ENCODE measurements at regions not wholly inside any gene's neighbourhood (a gene's known extent, or its start where the extent isn't known, plus 50 kb on each side); places are given as distances from the start of the nearest gene placed in this dataset.

DNA sequence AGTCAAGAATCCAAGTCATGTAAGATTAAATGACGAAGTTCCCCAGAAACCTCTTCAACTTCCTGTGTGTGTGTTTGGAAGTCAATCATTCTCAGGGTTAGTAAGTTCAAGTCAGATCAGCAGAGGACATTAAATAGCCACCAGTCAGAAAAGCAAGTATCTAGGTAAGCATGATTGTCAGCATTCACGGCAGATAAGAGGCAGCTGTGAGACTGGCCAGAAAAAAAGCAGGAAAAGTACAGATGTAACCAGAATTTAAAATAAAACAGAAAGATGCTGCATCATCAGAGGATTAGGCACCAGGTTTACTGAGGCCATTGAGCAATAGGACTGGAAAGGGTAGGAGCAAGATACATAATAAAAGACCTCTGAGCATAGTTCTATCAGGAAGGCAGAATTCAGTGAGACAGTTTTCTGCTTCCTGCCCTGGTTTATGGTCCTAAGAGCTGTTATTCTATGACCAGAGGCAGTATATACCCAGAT lies 606.9 kb downstream of the FSCB start:
- peak overlapping the region in 1 of 4 donors; percentile 9 for H3K27ac ChIP-seq
- no peak for DNase-seq
- TF ChIP-seq, protein P1, sequence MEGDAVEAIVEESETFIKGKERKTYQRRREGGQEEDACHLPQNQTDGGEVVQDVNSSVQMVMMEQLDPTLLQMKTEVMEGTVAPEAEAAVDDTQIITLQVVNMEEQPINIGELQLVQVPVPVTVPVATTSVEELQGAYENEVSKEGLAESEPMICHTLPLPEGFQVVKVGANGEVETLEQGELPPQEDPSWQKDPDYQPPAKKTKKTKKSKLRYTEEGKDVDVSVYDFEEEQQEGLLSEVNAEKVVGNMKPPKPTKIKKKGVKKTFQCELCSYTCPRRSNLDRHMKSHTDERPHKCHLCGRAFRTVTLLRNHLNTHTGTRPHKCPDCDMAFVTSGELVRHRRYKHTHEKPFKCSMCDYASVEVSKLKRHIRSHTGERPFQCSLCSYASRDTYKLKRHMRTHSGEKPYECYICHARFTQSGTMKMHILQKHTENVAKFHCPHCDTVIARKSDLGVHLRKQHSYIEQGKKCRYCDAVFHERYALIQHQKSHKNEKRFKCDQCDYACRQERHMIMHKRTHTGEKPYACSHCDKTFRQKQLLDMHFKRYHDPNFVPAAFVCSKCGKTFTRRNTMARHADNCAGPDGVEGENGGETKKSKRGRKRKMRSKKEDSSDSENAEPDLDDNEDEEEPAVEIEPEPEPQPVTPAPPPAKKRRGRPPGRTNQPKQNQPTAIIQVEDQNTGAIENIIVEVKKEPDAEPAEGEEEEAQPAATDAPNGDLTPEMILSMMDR (IDR thresholded peaks at IDR 0.05), result no peak
- no peak for TF ChIP-seq POLR2A (IDR thresholded peaks at IDR 0.05)

DNA sequence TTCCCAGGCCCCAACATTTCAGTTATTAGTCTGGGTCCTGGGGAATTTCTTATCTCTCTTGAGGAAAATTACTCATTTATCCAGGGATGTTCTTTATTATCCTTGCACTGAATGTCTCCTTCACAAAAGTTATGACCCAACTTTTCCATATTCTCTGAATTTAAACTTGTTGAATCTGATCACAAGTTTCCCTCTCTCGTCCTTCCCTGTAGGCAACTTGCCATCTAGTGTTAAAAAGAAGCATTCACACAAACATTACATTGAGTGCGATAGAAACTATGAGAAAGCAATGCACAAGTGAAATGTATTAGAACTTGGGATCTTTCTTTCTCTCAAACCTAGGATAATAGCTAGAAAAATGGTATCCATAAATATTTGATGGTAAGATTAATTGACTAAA lies 608.4 kb downstream of the FSCB start:
- peaks cover 0 to 11% (median 0%) of the 10 kb centered on the region in 4 donors for H3K4me1 ChIP-seq
- TF ChIP-seq, protein P1 (IDR thresholded peaks at IDR 0.05), result peak in 1 of 6 experiments; percentile 3
- TF ChIP-seq POLR2A (IDR thresholded peaks at IDR 0.05), result no peak
- no peaks in the 10 kb centered on the region for H3K27me3 ChIP-seq
- no peak overlapping the region for H3K27ac ChIP-seq
- no peak for DNase-seq
- no peaks in the 10 kb centered on the region for H3K36me3 ChIP-seq
- no peaks in the 10 kb centered on the region for H3K9me3 ChIP-seq
- H3K4me3 ChIP-seq, result no peak overlapping the region

More for the DNA sequence above, 606.9 kb downstream of the FSCB start:
- no peaks in the 10 kb centered on the region for H3K9me3 ChIP-seq
- H3K4me1 ChIP-seq, result peaks cover 0 to 11% (median 0%) of the 10 kb centered on the region in 4 donors
- H3K4me3 ChIP-seq, result no peak overlapping the region
- H3K27me3 ChIP-seq, result no peaks in the 10 kb centered on the region
- H3K36me3 ChIP-seq, result no peaks in the 10 kb centered on the region

DNA sequence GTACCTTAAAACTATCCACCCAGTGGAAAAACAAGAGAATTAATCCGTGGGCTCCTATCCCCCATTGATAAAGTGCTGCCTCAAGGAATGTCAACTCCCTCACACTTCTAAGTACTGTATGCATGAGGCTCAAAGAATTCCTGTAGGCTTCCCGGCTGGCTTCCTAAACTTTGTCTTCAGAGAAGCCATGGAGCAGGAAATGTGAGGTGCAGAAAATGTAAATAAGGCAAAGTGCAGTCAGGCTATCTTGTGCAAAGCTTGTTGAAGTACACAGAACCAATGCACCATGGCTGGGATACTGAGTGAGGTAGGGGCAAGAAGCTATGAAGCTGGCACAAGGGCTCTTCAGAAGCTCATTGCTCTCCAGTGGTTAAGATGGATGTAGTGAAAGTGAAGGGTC lies 611.0 kb downstream of the FSCB start:
- TF ChIP-seq, protein P1 (IDR thresholded peaks at IDR 0.05), result no peak
- no peak for TF ChIP-seq POLR2A (IDR thresholded peaks at IDR 0.05)
- Histone ChIP-seq H3K27ac (no peak overlapping the region), H3K4me1 (peaks cover 0 to 4% (median 0%) of the 10 kb centered on the region in 4 donors), H3K4me3 (no peak overlapping the region), H3K36me3 (no peaks in the 10 kb centered on the region), H3K27me3 (no peaks in the 10 kb centered on the region), H3K9me3 (no peaks in the 10 kb centered on the region)
- DNase-seq, result no peak

DNA sequence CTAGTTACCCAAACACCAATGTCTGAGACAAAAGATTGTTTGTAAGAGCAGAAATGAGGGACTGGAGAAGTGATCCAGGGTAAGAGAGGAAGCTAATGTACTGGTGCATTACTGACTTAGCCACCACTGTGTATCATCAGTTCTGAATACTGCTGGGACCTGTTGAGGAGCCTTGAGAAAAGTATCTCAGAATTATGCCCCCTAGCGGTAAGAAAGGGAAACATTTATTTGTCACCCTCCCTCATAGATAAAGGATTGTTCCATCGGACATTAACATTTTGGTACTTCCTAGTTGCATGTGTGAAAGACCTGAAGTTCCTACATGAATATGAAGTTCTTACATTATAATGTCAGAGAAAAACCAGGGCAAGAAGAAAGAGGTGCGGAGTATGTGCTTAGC lies 612.5 kb downstream of the FSCB start:
- no peak for TF ChIP-seq POLR2A (IDR thresholded peaks at IDR 0.05)
- TF ChIP-seq, protein P1 (IDR thresholded peaks at IDR 0.05), result peak in 4 of 6 experiments; percentile 12 to 39 (median 28)
- no peaks in the 10 kb centered on the region for H3K4me1 ChIP-seq
- H3K27ac ChIP-seq, result no peak overlapping the region
- DNase-seq, result no peak
- no peaks in the 10 kb centered on the region for H3K36me3 ChIP-seq
- no peaks in the 10 kb centered on the region for H3K27me3 ChIP-seq
- no peaks in the 10 kb centered on the region for H3K9me3 ChIP-seq
- no peak overlapping the region for H3K4me3 ChIP-seq

DNA sequence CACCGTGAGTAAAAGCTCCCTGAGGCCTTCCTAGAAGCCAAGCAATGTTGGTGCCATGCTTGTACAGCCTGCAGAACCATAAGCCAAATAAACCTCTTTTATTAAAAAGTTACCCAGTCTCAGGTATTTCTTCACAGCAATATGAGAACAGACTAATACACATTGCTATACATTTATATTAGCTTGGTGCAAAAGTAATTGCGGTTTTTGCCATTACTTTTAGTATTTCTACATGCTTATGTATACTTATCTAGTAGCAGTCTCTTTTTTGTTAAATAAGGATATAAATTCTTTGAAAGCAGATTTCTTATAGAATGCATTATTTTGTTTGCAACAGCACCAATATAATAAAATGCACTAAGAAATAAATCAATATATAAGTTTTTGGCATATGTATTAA lies 619.6 kb downstream of the FSCB start:
- Histone ChIP-seq H3K4me1 (no peaks in the 10 kb centered on the region), H3K36me3 (no peaks in the 10 kb centered on the region), H3K27me3 (no peaks in the 10 kb centered on the region), H3K4me3 (no peak overlapping the region), H3K27ac (no peak overlapping the region), H3K9me3 (no peaks in the 10 kb centered on the region)
- TF ChIP-seq POLR2A (IDR thresholded peaks at IDR 0.05), result no peak
- TF ChIP-seq, protein P1 (IDR thresholded peaks at IDR 0.05), result no peak
- no peak for DNase-seq
